ENCODE measurements at regions not wholly inside any gene's neighbourhood (a gene's known extent, or its start where the extent isn't known, plus 50 kb on each side); places are given as distances from the start of the nearest gene placed in this dataset.

GRCh38 chr16:5488581-5488980 is 391.0 kb upstream of the EEF2KMT start:
- TF ChIP-seq SNAI2 (CRISPR knock-in tag; IDR thresholded peaks at IDR 0.05) (no peak), BACH2 (CRISPR knock-in tag; IDR thresholded peaks at IDR 0.05; ENCODE audit: borderline replicate concordance) (no peak), CSDC2 (CRISPR knock-in tag; IDR thresholded peaks at IDR 0.05) (no peak), CSRNP3 (CRISPR knock-in tag; IDR thresholded peaks at IDR 0.05) (no peak), ZFP3 (CRISPR knock-in tag; IDR thresholded peaks at IDR 0.05) (no peak), RARB (CRISPR knock-in tag; IDR thresholded peaks at IDR 0.05) (no peak), ARNTL (CRISPR knock-in tag; IDR thresholded peaks at IDR 0.05; ENCODE audit: borderline replicate concordance, low read depth) (no peak), PATZ1 (CRISPR knock-in tag; IDR thresholded peaks at IDR 0.05; ENCODE audit: borderline replicate concordance) (no peak), POU6F1 (CRISPR knock-in tag; IDR thresholded peaks at IDR 0.05; ENCODE audit: borderline replicate concordance, low read depth) (no peak), TSHZ2 (CRISPR knock-in tag; IDR thresholded peaks at IDR 0.05) (no peak), GLIS3 (CRISPR knock-in tag; IDR thresholded peaks at IDR 0.05) (no peak), ISL1 (CRISPR knock-in tag; IDR thresholded peaks at IDR 0.05) (no peak), ZNF565 (CRISPR knock-in tag; conservative IDR thresholded peaks at IDR 0.05; ENCODE audit: low read depth) (no peak), OSR1 (CRISPR knock-in tag; IDR thresholded peaks at IDR 0.05) (no peak), TCF4 (CRISPR knock-in tag; IDR thresholded peaks at IDR 0.05; ENCODE audit: borderline replicate concordance) (no peak), ZNF70 (CRISPR knock-in tag; IDR thresholded peaks at IDR 0.05) (no peak)
- no peak for ATAC-seq

- ATAC-seq: no peak
- TF ChIP-seq ZNF565 (CRISPR knock-in tag; conservative IDR thresholded peaks at IDR 0.05; ENCODE audit: low read depth): no peak
Observed at GRCh38 chr16:5487728-5488127, 390.1 kb upstream of the EEF2KMT start.

GRCh38 chr16:5482256-5482655 is 384.7 kb upstream of the EEF2KMT start:
- TF ChIP-seq ZFP30 (CRISPR knock-in tag; IDR thresholded peaks at IDR 0.05): no peak
- TF ChIP-seq ISL1 (CRISPR knock-in tag; IDR thresholded peaks at IDR 0.05): no peak
- TF ChIP-seq SNAI2 (CRISPR knock-in tag; IDR thresholded peaks at IDR 0.05): no peak
- TF ChIP-seq POU6F1 (CRISPR knock-in tag; IDR thresholded peaks at IDR 0.05; ENCODE audit: borderline replicate concordance, low read depth): no peak
- no peak for ATAC-seq

- TF ChIP-seq SNAI2 (CRISPR knock-in tag; IDR thresholded peaks at IDR 0.05): no peak
- TF ChIP-seq RARB (CRISPR knock-in tag; IDR thresholded peaks at IDR 0.05): no peak
- no peak for TF ChIP-seq GLIS3 (CRISPR knock-in tag; IDR thresholded peaks at IDR 0.05)
- TF ChIP-seq TOX (CRISPR knock-in tag; IDR thresholded peaks at IDR 0.05; ENCODE audit: borderline replicate concordance): no peak
- TF ChIP-seq OSR1 (CRISPR knock-in tag; IDR thresholded peaks at IDR 0.05): no peak
- TF ChIP-seq ZNF8 (CRISPR knock-in tag; IDR thresholded peaks at IDR 0.05): no peak
- TF ChIP-seq ZNF70 (CRISPR knock-in tag; IDR thresholded peaks at IDR 0.05): no peak
- TF ChIP-seq PATZ1 (CRISPR knock-in tag; IDR thresholded peaks at IDR 0.05; ENCODE audit: borderline replicate concordance): no peak
- ATAC-seq: no peak
Observed at GRCh38 chr16:5480431-5481195, 383.0 kb upstream of the EEF2KMT start.

All from SK-N-SH treated with all-trans-retinoic acid at 6 μM for 48 hours (cell line).